Subcutaneous abdominal adipose tissue (tissue), 5 donors: ENCODE measurements at regions not wholly inside any gene's neighbourhood (a gene's known extent, or its start where the extent isn't known, plus 50 kb on each side); places are given as distances from the start of the nearest gene placed in this dataset.

Source experiments
- H3K27ac ChIP-seq: one replicate; pipeline ENCODE4 v1.7.0; 2013; ENCODE audit warnings: low read depth, mild to moderate bottlenecking, inconsistent platforms, low read length, moderate library complexity
- H3K27me3 ChIP-seq, 5 donors: one replicate each; pipeline ENCODE4 v1.7.0; 2013; ENCODE audit warnings: low read length in 5 of 5, inconsistent platforms in 1 of 5; ENCODE audit not compliant: control insufficient read depth in 5 of 5, insufficient read depth in 4 of 5
- H3K36me3 ChIP-seq, 5 donors: one replicate each; pipeline ENCODE4 v1.7.0; 2013; ENCODE audit warnings: low read length in 5 of 5; ENCODE audit not compliant: control insufficient read depth in 5 of 5, insufficient read depth in 5 of 5
- H3K4me1 ChIP-seq, 5 donors: one replicate each; pipeline ENCODE4 v1.7.0; 2013; ENCODE audit warnings: low read length in 5 of 5, mild to moderate bottlenecking in 3 of 5, moderate library complexity in 1 of 5; ENCODE audit not compliant: control insufficient read depth in 5 of 5, insufficient read depth in 5 of 5
- H3K4me3 ChIP-seq, 5 donors: one replicate each; pipeline ENCODE4 v1.7.0; 2013; ENCODE audit warnings: low read length in 5 of 5, low read depth in 1 of 5
- H3K9ac ChIP-seq, 5 donors: one replicate each; pipeline ENCODE4 v1.7.0; 2013; ENCODE audit warnings: low read length in 5 of 5, mild to moderate bottlenecking in 4 of 5, moderate library complexity in 3 of 5
- H3K9me3 ChIP-seq, 5 donors: one replicate each; pipeline ENCODE4 v1.7.0; 2013; ENCODE audit warnings: low read length in 5 of 5; ENCODE audit not compliant: control insufficient read depth in 5 of 5
- donor health status: healthy.
- donor health status: healthy.
- donor health status: healthy.
- donor health status: healthy.
- donor health status: healthy.

GRCh38 chr16:64740261-64740660 is 381.6 kb downstream of the CDH11 start:
- Histone ChIP-seq H3K27ac (no peak overlapping the region), H3K4me1 (no peaks in the 10 kb centered on the region), H3K36me3 (no peaks in the 10 kb centered on the region), H3K9me3 (peaks cover 0 to 7% (median 2%) of the 10 kb centered on the region in 5 donors), H3K9ac (no peak overlapping the region), H3K4me3 (no peak overlapping the region), H3K27me3 (no peaks in the 10 kb centered on the region)

DNA sequence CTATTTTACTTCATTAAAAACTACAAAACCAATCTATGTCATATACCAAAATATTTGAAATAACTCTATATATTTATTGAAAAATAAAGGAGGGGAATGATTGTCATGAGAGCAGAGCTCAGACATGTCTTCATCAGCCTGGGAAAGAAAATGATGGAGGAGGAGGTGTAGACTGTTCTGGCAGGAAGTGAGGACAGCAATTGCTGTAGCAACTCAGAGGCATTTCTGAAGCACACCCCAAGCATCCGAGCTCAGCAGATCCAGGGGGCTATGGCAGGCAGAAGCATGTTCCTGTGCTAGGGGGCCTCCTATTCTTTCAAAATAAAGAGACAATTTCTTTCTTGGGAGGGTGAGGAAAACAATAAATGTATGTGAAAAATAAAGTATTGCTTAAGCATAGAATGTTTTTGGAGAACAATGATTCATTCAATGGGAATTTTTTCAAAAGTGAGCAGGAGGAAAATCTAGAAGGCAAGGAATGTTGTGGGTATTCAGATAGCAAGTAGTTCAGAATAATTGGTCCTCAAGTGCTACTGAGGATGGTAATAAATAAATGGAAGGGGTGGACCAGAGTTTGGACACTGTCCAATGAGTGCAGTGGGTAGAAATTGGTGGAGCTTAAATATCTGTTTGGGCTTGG is 383.4 kb downstream of the CDH11 start:
- Histone ChIP-seq H3K27ac (no peak overlapping the region), H3K36me3 (no peaks in the 10 kb centered on the region), H3K27me3 (no peaks in the 10 kb centered on the region), H3K4me3 (no peak overlapping the region), H3K4me1 (no peaks in the 10 kb centered on the region), H3K9ac (no peak overlapping the region), H3K9me3 (peaks cover 0 to 7% (median 2%) of the 10 kb centered on the region in 5 donors)

- no peaks in the 10 kb centered on the region for H3K27me3 ChIP-seq
- H3K36me3 ChIP-seq: no peaks in the 10 kb centered on the region
- H3K4me1 ChIP-seq: no peaks in the 10 kb centered on the region
- H3K9me3 ChIP-seq: peaks cover 0 to 7% (median 2%) of the 10 kb centered on the region in 5 donors
- H3K9ac ChIP-seq: no peak overlapping the region
- H3K4me3 ChIP-seq: no peak overlapping the region
- no peak overlapping the region for H3K27ac ChIP-seq
These were observed 385.0 kb downstream of the CDH11 start for GRCh38 chr16:64736857-64737256.

DNA sequence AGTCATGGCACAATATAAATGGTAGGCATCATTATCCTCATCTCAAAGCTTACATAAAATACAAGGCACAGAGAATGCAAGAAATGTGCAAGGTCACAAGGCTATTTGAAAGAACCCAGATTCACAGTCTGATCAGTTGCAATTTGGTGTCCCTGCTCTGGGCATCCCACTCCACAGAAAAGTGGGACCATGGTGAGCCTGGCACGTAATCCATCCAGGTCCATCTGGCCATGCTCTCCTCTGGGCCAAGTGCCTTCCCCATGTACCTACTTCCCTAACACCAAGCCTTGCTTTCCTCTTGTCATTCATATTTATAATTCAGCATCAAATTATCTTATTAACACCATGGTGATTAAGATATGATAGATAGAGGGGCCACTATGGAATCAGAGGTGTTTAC is 390.0 kb downstream of the CDH11 start:
- Histone ChIP-seq H3K36me3 (no peaks in the 10 kb centered on the region), H3K9me3 (no peaks in the 10 kb centered on the region), H3K27ac (no peak overlapping the region), H3K4me3 (no peak overlapping the region), H3K9ac (no peak overlapping the region), H3K27me3 (no peaks in the 10 kb centered on the region), H3K4me1 (no peaks in the 10 kb centered on the region)

GRCh38 chr16:64730261-64730660 is 391.6 kb downstream of the CDH11 start:
- H3K4me3 ChIP-seq: no peak overlapping the region

DNA sequence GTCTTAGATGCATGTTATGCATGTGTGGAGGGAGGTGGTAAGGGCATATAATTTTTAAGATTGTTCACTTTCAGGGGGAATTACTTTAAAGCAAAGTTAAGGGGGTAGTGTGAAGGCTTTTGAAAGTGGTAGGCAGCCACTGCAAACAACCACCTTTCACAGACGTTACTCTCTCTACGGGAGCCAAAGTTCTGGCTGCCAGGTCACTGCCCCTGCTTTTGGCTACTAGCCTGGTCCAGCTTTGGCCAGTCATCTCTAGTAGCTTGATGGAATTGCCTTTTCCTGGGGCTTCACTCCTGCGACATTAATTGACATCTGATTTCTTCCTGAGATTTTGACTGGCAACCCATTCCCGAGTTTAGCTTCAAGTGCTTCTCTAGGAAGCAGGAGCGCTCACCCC is 397.5 kb downstream of the CDH11 start:
- H3K9me3 ChIP-seq: peaks cover 0 to 2% (median 0%) of the 10 kb centered on the region in 5 donors
- H3K4me3 ChIP-seq: no peak overlapping the region
- H3K9ac ChIP-seq: no peak overlapping the region
- H3K27me3 ChIP-seq: no peaks in the 10 kb centered on the region
- H3K36me3 ChIP-seq: no peaks in the 10 kb centered on the region
- no peak overlapping the region for H3K27ac ChIP-seq
- no peaks in the 10 kb centered on the region for H3K4me1 ChIP-seq

More at GRCh38 chr16:64730261-64730660, 391.6 kb downstream of the CDH11 start:
- Histone ChIP-seq H3K27ac (no peak overlapping the region), H3K36me3 (no peaks in the 10 kb centered on the region), H3K9ac (no peak overlapping the region), H3K9me3 (no peaks in the 10 kb centered on the region), H3K27me3 (no peaks in the 10 kb centered on the region), H3K4me1 (no peaks in the 10 kb centered on the region)

DNA sequence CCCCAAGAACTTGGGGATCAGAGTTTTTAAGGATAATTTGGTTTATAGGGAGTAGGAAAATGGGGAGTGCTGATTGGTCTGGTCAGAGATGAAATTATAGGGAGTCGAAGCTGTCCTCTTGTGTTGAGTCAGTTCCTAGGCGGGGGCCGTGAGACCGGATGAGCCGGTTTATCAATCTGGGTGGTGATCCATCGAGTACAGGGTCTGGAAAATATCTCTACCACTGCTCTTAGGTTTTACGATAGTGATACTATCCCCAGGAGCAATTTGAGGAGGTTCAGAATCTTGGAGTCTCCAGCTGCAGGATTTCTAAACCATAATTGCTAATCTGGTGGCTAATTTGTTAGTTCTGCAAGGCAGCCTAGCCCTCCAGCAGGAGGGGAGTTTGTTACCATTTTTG is 403.4 kb downstream of the CDH11 start:
- H3K36me3 ChIP-seq: no peaks in the 10 kb centered on the region
- H3K27me3 ChIP-seq: no peaks in the 10 kb centered on the region
- no peak overlapping the region for H3K4me3 ChIP-seq
- H3K9me3 ChIP-seq: peaks cover 0 to 2% (median 0%) of the 10 kb centered on the region in 5 donors
- no peak overlapping the region for H3K27ac ChIP-seq
- no peak overlapping the region for H3K9ac ChIP-seq
- H3K4me1 ChIP-seq: no peaks in the 10 kb centered on the region

- no peak overlapping the region for H3K9ac ChIP-seq
- H3K4me1 ChIP-seq: no peaks in the 10 kb centered on the region
- H3K27me3 ChIP-seq: no peaks in the 10 kb centered on the region
- H3K9me3 ChIP-seq: peaks cover 0 to 2% (median 0%) of the 10 kb centered on the region in 5 donors
- no peak overlapping the region for H3K27ac ChIP-seq
- H3K36me3 ChIP-seq: no peaks in the 10 kb centered on the region
- H3K4me3 ChIP-seq: no peak overlapping the region
These were observed 404.0 kb downstream of the CDH11 start for GRCh38 chr16:64717871-64718270.

DNA sequence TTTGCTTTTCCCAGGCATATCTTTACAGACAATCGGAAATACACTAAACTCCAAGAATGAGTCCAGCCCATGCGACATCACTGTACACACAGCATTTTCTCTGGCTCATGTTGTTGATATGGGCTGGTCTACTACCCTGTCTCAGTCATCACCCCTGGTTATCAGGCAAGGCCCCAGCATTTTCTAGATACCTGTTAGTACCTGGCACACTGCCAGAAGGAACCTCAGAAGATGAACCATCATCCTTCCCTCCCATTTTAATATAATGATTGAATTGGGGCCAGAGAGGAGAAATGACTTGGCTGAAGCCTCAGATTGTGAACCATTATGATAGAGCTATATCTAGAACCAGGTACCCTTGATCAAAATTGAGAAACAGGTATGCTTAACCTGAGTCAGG is 406.2 kb downstream of the CDH11 start:
- Histone ChIP-seq H3K27ac (no peak overlapping the region), H3K27me3 (no peaks in the 10 kb centered on the region), H3K4me1 (no peaks in the 10 kb centered on the region), H3K9ac (no peak overlapping the region), H3K9me3 (peaks cover 0 to 2% (median 0%) of the 10 kb centered on the region in 5 donors), H3K4me3 (no peak overlapping the region), H3K36me3 (no peaks in the 10 kb centered on the region)

DNA sequence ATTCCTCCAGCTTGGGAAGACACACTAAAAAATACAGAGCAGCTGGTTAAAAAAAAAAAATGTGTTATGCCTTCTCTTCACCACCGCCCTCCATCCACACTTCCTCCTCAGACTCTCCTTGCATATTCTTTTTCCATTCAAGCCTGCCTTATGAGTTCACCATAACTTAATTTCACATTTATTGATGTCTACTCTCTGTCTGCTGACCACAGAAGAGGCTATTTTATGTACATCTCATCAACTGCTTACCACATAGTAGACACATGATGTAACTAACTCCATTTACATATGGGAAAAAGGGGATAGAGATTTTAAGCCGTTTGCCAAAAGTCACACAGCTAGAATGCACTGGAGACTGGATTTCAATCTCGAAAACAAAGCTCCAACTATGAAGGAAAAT is 409.8 kb downstream of the CDH11 start:
- Histone ChIP-seq H3K27ac (no peak overlapping the region), H3K27me3 (no peaks in the 10 kb centered on the region), H3K36me3 (no peaks in the 10 kb centered on the region), H3K9me3 (peaks cover 0 to 2% (median 0%) of the 10 kb centered on the region in 5 donors), H3K9ac (no peak overlapping the region), H3K4me3 (no peak overlapping the region), H3K4me1 (no peaks in the 10 kb centered on the region)
